Trophoblast cell (in vitro differentiated cells and primary cell): ENCODE measurements at regions not wholly inside any gene's neighbourhood (a gene's known extent, or its start where the extent isn't known, plus 50 kb on each side); places are given as distances from the start of the nearest gene placed in this dataset.

ENCODE experiments used
- DNase-seq, 2 donors: peaks; one replicate each; pipeline ENCODE4 v3.0.0-alpha.2; 2016
- H2AFZ ChIP-seq: 2 replicates; pipeline ENCODE4 v1.6.1; 2013; ENCODE audit warnings: low read length, moderate library complexity, mild to moderate bottlenecking; ENCODE audit not compliant: insufficient read depth, poor library complexity
- H2AK5ac ChIP-seq: 2 replicates; pipeline ENCODE4 v1.6.1; 2013; ENCODE audit warnings: mild to moderate bottlenecking, low read length
- H2BK120ac ChIP-seq: 2 replicates; pipeline ENCODE4 v1.6.1; 2013; ENCODE audit warnings: low read length, mild to moderate bottlenecking, moderate library complexity; ENCODE audit not compliant: insufficient read depth, poor library complexity
- H2BK12ac ChIP-seq: 2 replicates; pipeline ENCODE4 v1.6.1; 2013; ENCODE audit warnings: mild to moderate bottlenecking, low read length, moderate library complexity
- H2BK5ac ChIP-seq: 2 replicates; pipeline ENCODE4 v1.6.1; 2013; ENCODE audit warnings: low read length, low read depth, moderate library complexity, mild to moderate bottlenecking; ENCODE audit not compliant: poor library complexity
- H3K14ac ChIP-seq: 2 replicates; pipeline ENCODE4 v1.6.1; 2013; ENCODE audit warnings: mild to moderate bottlenecking, low read length
- H3K18ac ChIP-seq: 2 replicates; pipeline ENCODE4 v1.6.1; 2013; ENCODE audit warnings: mild to moderate bottlenecking, low read length
- H3K23ac ChIP-seq: 2 replicates; pipeline ENCODE4 v1.6.1; 2013; ENCODE audit warnings: low read length
- H3K27ac ChIP-seq: 2 replicates; pipeline ENCODE4 v1.5.1; 2013; ENCODE audit warnings: low read depth, mild to moderate bottlenecking, inconsistent platforms, low read length, moderate library complexity
- H3K27me3 ChIP-seq: 2 replicates; pipeline ENCODE4 v1.6.1; 2013; ENCODE audit warnings: inconsistent platforms, mild to moderate bottlenecking, low read length, moderate library complexity; ENCODE audit not compliant: insufficient read depth
- H3K36me3 ChIP-seq, 2 experiments: 1 replicate in 1 of 2; 2 replicates in 1 of 2; pipeline ENCODE4 v1.6.1; 2013; ENCODE audit warnings: low read length in 2 of 2, mild to moderate bottlenecking in 2 of 2, moderate library complexity in 1 of 2; ENCODE audit not compliant: insufficient read depth in 2 of 2, control insufficient read depth in 1 of 2
- H3K4ac ChIP-seq: 2 replicates; pipeline ENCODE4 v1.6.1; 2013; ENCODE audit warnings: low read depth, mild to moderate bottlenecking, low read length, moderate library complexity
- H3K4me1 ChIP-seq, 2 experiments: 1 replicate in 1 of 2; 2 replicates in 1 of 2; pipeline ENCODE4 v1.6.1; 2013; ENCODE audit warnings: low read length in 2 of 2, mild to moderate bottlenecking in 2 of 2, moderate library complexity in 1 of 2; ENCODE audit not compliant: insufficient read depth in 2 of 2, control insufficient read depth in 1 of 2
- H3K4me2 ChIP-seq: 2 replicates; pipeline ENCODE4 v1.6.1; 2013; ENCODE audit warnings: inconsistent platforms, mild to moderate bottlenecking, low read length, moderate library complexity
- H3K4me3 ChIP-seq: 2 replicates; pipeline ENCODE4 v1.5.1; 2013; ENCODE audit warnings: mild to moderate bottlenecking, low read depth, low read length, inconsistent platforms
- H3K79me1 ChIP-seq: one replicate; pipeline ENCODE4 v1.6.1; 2013; ENCODE audit warnings: low read length
- H3K79me2 ChIP-seq: 2 replicates; pipeline ENCODE4 v1.6.1; 2013; ENCODE audit warnings: low read length, mild to moderate bottlenecking; ENCODE audit not compliant: control insufficient read depth, insufficient read depth, poor library complexity
- H3K9ac ChIP-seq: 2 replicates; pipeline ENCODE4 v1.6.1; 2013; ENCODE audit warnings: mild to moderate bottlenecking, low read length
- H3K9me3 ChIP-seq: 2 replicates; pipeline ENCODE4 v1.6.1; 2013; ENCODE audit warnings: low read depth, mild to moderate bottlenecking, control low read depth, inconsistent platforms, low read length; ENCODE audit not compliant: insufficient read depth
- H4K12ac ChIP-seq: 2 replicates; pipeline ENCODE4 v1.6.1; 2013; ENCODE audit warnings: low read depth, mild to moderate bottlenecking, low read length, moderate library complexity
- H4K8ac ChIP-seq: 2 replicates; pipeline ENCODE4 v1.6.1; 2013; ENCODE audit warnings: low read depth, mild to moderate bottlenecking, low read length, moderate library complexity
- H4K91ac ChIP-seq: one replicate; pipeline ENCODE4 v1.6.1; 2013; ENCODE audit warnings: low read depth, mild to moderate bottlenecking, low read length, moderate library complexity
- WGBS: extraction: QIAGEN DNeasy Blood & Tissue Kit; methylation state at CpG from one replicate; pipeline ENCODE4 v1.1.7; 2013; ENCODE audit warnings: missing lambda C conversion rate; ENCODE audit not compliant: insufficient read length, insufficient coverage; ENCODE audit errors: extremely low coverage; 5-methylcytosine and 5-hydroxymethylcytosine counted together

GRCh38 chr5:2860101-2860500 is 108.6 kb upstream of the IRX2 start:
- no CpG with 5 or more reads among the region's 10 CpGs for WGBS
- Histone ChIP-seq H3K9me3 (peaks cover 4% of the 10 kb centered on the region), H2AFZ (no peak overlapping the region), H3K79me2 (no peaks in the 10 kb centered on the region), H3K4me2 (no peak overlapping the region), H4K8ac (no peak overlapping the region), H3K27ac (no peak overlapping the region), H3K23ac (no peak overlapping the region), H3K27me3 (no peaks in the 10 kb centered on the region), H2BK12ac (no peak overlapping the region), H3K14ac (no peak overlapping the region), H3K79me1 (no peaks in the 10 kb centered on the region), H3K4me1 (no peaks in the 10 kb centered on the region), H3K9ac (no peak overlapping the region), H2BK120ac (no peak overlapping the region), H3K4me3 (no peak overlapping the region), H4K91ac (no peak overlapping the region), H3K36me3 (no peaks in the 10 kb centered on the region), H2AK5ac (no peak overlapping the region), H2BK5ac (no peak overlapping the region), H3K4ac (no peak overlapping the region), H3K18ac (no peak overlapping the region), H4K12ac (no peak overlapping the region)
- no peak for DNase-seq

GRCh38 chr5:2857837-2858236 is 106.4 kb upstream of the IRX2 start:
- Histone ChIP-seq H3K27ac (no peak overlapping the region), H3K9ac (no peak overlapping the region), H2BK120ac (no peak overlapping the region), H3K23ac (no peak overlapping the region), H3K4me1 (no peaks in the 10 kb centered on the region), H3K79me2 (no peaks in the 10 kb centered on the region), H3K36me3 (no peaks in the 10 kb centered on the region), H3K9me3 (peaks cover 3% of the 10 kb centered on the region), H2AFZ (no peak overlapping the region), H3K14ac (no peak overlapping the region), H3K4me3 (no peak overlapping the region), H4K12ac (no peak overlapping the region), H4K91ac (no peak overlapping the region), H3K18ac (no peak overlapping the region), H3K79me1 (no peaks in the 10 kb centered on the region), H3K4ac (no peak overlapping the region), H4K8ac (no peak overlapping the region), H3K4me2 (no peak overlapping the region), H2AK5ac (no peak overlapping the region), H2BK5ac (no peak overlapping the region), H2BK12ac (no peak overlapping the region), H3K27me3 (no peaks in the 10 kb centered on the region)
- no peak for DNase-seq
- no CpG with 5 or more reads among the region's 2 CpGs for WGBS

- no peak overlapping the region for H3K27ac ChIP-seq
- H4K12ac ChIP-seq: no peak overlapping the region
- H3K27me3 ChIP-seq: no peaks in the 10 kb centered on the region
- no peak overlapping the region for H4K8ac ChIP-seq
- no peaks in the 10 kb centered on the region for H3K79me2 ChIP-seq
- no peak overlapping the region for H3K18ac ChIP-seq
- no peak overlapping the region for H2BK120ac ChIP-seq
- DNase-seq: no peak
- H2BK12ac ChIP-seq: no peak overlapping the region
- no peak overlapping the region for H3K23ac ChIP-seq
- H3K4me3 ChIP-seq: no peak overlapping the region
- H2AFZ ChIP-seq: no peak overlapping the region
- WGBS: no CpG with 5 or more reads among the region's 13 CpGs
- no peaks in the 10 kb centered on the region for H3K36me3 ChIP-seq
- no peak overlapping the region for H3K4me2 ChIP-seq
- no peak overlapping the region for H2AK5ac ChIP-seq
- H3K4ac ChIP-seq: no peak overlapping the region
- H3K4me1 ChIP-seq: no peaks in the 10 kb centered on the region
- no peak overlapping the region for H3K14ac ChIP-seq
- no peak overlapping the region for H2BK5ac ChIP-seq
- no peak overlapping the region for H4K91ac ChIP-seq
- no peak overlapping the region for H3K9ac ChIP-seq
- H3K9me3 ChIP-seq: no peaks in the 10 kb centered on the region
- no peaks in the 10 kb centered on the region for H3K79me1 ChIP-seq
These were observed 104.7 kb upstream of the IRX2 start for GRCh38 chr5:2856206-2856605.

GRCh38 chr5:2852446-2852845 is 101.0 kb upstream of the IRX2 start:
- WGBS: no CpG with 5 or more reads among the region's 1 CpG
- H3K23ac ChIP-seq: no peak overlapping the region
- no peak overlapping the region for H4K8ac ChIP-seq
- no peaks in the 10 kb centered on the region for H3K79me2 ChIP-seq
- H2BK5ac ChIP-seq: no peak overlapping the region
- no peak overlapping the region for H2AK5ac ChIP-seq
- no peak overlapping the region for H3K4me2 ChIP-seq
- H3K4me1 ChIP-seq: no peaks in the 10 kb centered on the region
- H4K91ac ChIP-seq: no peak overlapping the region
- H2BK120ac ChIP-seq: no peak overlapping the region
- H3K79me1 ChIP-seq: no peaks in the 10 kb centered on the region
- no peak overlapping the region for H3K4ac ChIP-seq
- no peaks in the 10 kb centered on the region for H3K36me3 ChIP-seq
- no peak overlapping the region for H4K12ac ChIP-seq
- no peak overlapping the region for H3K14ac ChIP-seq
- no peak overlapping the region for H3K9ac ChIP-seq
- no peak overlapping the region for H3K27ac ChIP-seq
- no peak for DNase-seq
- no peak overlapping the region for H3K18ac ChIP-seq
- no peak overlapping the region for H2AFZ ChIP-seq
- no peaks in the 10 kb centered on the region for H3K9me3 ChIP-seq
- no peak overlapping the region for H3K4me3 ChIP-seq
- H3K27me3 ChIP-seq: no peaks in the 10 kb centered on the region
- no peak overlapping the region for H2BK12ac ChIP-seq
